A549 (cell line): ENCODE measurements at regions not wholly inside any gene's neighbourhood (a gene's known extent, or its start where the extent isn't known, plus 50 kb on each side); places are given as distances from the start of the nearest gene placed in this dataset.

Source experiments
- BHLHE40 ChIP-seq: IDR thresholded peaks from 2 replicates; pipeline ENCODE4 v1.6.1; 2012; ENCODE audit warnings: low read depth, low read length, inconsistent platforms
- CEBPB ChIP-seq, 2 experiments: fragments of >200 bp in 1 of 2; sonication (Bioruptor Twin) in 1 of 2; formaldehyde crosslinking in 1 of 2; IDR thresholded peaks; 2 replicates each; pipeline ENCODE4 v1.6.1; 2012 to 2016
- RAD21 ChIP-seq, 2 experiments: fragments of >200 bp in 1 of 2; sonication (Bioruptor Twin) in 1 of 2; formaldehyde crosslinking in 1 of 2; IDR thresholded peaks in 1 of 2; conservative IDR thresholded peaks in 1 of 2; 2 replicates in 1 of 2; 3 replicates in 1 of 2; pipeline ENCODE4 v1.6.1; 2012 to 2018; ENCODE audit warnings: inconsistent platforms in 1 of 2
- RFX5 ChIP-seq: fragments of 450-650 bp; IDR thresholded peaks from 2 replicates; pipeline ENCODE4 v1.7.1; 2014; ENCODE audit warnings: antibody characterized with exemption, mild to moderate bottlenecking, moderate library complexity
- TFCP2L1 ChIP-seq: fragments of 250-450 bp; sonication (Bioruptor Pico); IDR thresholded peaks from 2 replicates; pipeline ENCODE4 v1.5.0; 2021; ENCODE audit warnings: mild to moderate bottlenecking
- ZFP36 ChIP-seq: fragments of 450-650 bp; IDR thresholded peaks from 2 replicates; pipeline ENCODE4 v1.6.1; 2014; ENCODE audit warnings: borderline replicate concordance; ENCODE audit not compliant: partially characterized antibody
- TF ChIP-seq, protein P1 (sequence below): fragments of >200 bp; sonication (Bioruptor Twin); formaldehyde crosslinking; IDR thresholded peaks from 3 replicates; pipeline ENCODE4 v1.5.1; 2016
- TF ChIP-seq, protein P2 (sequence below): fragments of >200 bp; sonication (Bioruptor Twin); formaldehyde crosslinking; IDR thresholded peaks from 3 replicates; pipeline ENCODE4 v1.6.1; 2016

GRCh38 chr7:51455513-51455912 is 138.9 kb upstream of the COBL start:
- TF ChIP-seq CEBPB (IDR thresholded peaks at IDR 0.05) (no peak), RAD21 (conservative IDR thresholded peaks at IDR 0.05 in 1 of 2, IDR thresholded peaks at IDR 0.05 in 1 of 2) (no peak), ZFP36 (no peak), BHLHE40 (no peak), TFCP2L1 (CRISPR knock-in tag) (no peak), RFX5 (no peak)
- TF ChIP-seq, protein P1, sequence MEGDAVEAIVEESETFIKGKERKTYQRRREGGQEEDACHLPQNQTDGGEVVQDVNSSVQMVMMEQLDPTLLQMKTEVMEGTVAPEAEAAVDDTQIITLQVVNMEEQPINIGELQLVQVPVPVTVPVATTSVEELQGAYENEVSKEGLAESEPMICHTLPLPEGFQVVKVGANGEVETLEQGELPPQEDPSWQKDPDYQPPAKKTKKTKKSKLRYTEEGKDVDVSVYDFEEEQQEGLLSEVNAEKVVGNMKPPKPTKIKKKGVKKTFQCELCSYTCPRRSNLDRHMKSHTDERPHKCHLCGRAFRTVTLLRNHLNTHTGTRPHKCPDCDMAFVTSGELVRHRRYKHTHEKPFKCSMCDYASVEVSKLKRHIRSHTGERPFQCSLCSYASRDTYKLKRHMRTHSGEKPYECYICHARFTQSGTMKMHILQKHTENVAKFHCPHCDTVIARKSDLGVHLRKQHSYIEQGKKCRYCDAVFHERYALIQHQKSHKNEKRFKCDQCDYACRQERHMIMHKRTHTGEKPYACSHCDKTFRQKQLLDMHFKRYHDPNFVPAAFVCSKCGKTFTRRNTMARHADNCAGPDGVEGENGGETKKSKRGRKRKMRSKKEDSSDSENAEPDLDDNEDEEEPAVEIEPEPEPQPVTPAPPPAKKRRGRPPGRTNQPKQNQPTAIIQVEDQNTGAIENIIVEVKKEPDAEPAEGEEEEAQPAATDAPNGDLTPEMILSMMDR = no peak
- TF ChIP-seq, protein P2, sequence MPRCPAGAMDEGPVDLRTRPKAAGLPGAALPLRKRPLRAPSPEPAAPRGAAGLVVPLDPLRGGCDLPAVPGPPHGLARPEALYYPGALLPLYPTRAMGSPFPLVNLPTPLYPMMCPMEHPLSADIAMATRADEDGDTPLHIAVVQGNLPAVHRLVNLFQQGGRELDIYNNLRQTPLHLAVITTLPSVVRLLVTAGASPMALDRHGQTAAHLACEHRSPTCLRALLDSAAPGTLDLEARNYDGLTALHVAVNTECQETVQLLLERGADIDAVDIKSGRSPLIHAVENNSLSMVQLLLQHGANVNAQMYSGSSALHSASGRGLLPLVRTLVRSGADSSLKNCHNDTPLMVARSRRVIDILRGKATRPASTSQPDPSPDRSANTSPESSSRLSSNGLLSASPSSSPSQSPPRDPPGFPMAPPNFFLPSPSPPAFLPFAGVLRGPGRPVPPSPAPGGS = no peak
